22Rv1 (cell line): ENCODE measurements at regions not wholly inside any gene's neighbourhood (a gene's known extent, or its start where the extent isn't known, plus 50 kb on each side); places are given as distances from the start of the nearest gene placed in this dataset.

ENCODE experiments used
- CTCF ChIP-seq: fragments of 450-650 bp; IDR thresholded peaks from 2 replicates; pipeline ENCODE4 v1.5.1; 2017; ENCODE audit warnings: mild to moderate bottlenecking
- ZFX ChIP-seq: fragments of 450-650 bp; IDR thresholded peaks from 2 replicates; pipeline ENCODE4 v1.6.1; 2017; ENCODE audit warnings: antibody characterized with exemption, borderline replicate concordance

GRCh38 chr15:29518442-29518841 lies 248.8 kb upstream of the NSMCE3 start:
- TF ChIP-seq CTCF, result no peak
- no peak for TF ChIP-seq ZFX
